Erythroblast (primary cell): ENCODE measurements at regions not wholly inside any gene's neighbourhood (a gene's known extent, or its start where the extent isn't known, plus 50 kb on each side); places are given as distances from the start of the nearest gene placed in this dataset.

Source experiments
- GATA1 ChIP-seq: IDR thresholded peaks from 2 replicates; pipeline ENCODE4 v1.6.1; 2011; ENCODE audit warnings: low read depth, mild to moderate bottlenecking, control low read depth, low read length, moderate library complexity
- POLR2A ChIP-seq: IDR thresholded peaks from 2 replicates; pipeline ENCODE4 v1.6.1; 2011; ENCODE audit warnings: mild to moderate bottlenecking, low read length

DNA sequence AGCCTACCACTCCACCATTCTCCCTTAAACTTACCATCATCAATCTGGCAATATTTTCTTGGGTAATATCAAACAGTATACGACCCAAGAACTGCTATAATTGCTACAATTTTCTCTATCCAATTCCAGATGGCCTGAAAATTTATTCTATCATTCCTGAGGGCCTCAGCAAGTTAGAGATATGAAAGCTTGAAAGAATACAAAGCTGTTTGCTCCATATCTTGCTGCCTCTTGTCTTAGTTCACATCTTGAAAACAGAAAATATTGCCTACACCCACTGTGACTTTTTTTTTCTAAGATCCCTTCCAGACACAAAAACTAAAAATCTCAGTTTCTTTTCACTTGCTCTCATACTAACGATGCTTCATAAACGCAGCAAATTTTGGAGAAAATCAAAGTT lies 898.9 kb downstream of the OTOL1 start:
- no peak for TF ChIP-seq POLR2A
- no peak for TF ChIP-seq GATA1
